ENCODE measurements at regions not wholly inside any gene's neighbourhood (a gene's known extent, or its start where the extent isn't known, plus 50 kb on each side); places are given as distances from the start of the nearest gene placed in this dataset.

- no peak for TF ChIP-seq PPARA (CRISPR knock-in tag; IDR thresholded peaks at IDR 0.05; ENCODE audit: borderline replicate concordance)
- no peak for TF ChIP-seq OSR1 (CRISPR knock-in tag; IDR thresholded peaks at IDR 0.05)
- TF ChIP-seq ZC3H10 (CRISPR knock-in tag; IDR thresholded peaks at IDR 0.05), result no peak
- no peak for TF ChIP-seq ZFP3 (CRISPR knock-in tag; IDR thresholded peaks at IDR 0.05)
- TF ChIP-seq, protein P1, sequence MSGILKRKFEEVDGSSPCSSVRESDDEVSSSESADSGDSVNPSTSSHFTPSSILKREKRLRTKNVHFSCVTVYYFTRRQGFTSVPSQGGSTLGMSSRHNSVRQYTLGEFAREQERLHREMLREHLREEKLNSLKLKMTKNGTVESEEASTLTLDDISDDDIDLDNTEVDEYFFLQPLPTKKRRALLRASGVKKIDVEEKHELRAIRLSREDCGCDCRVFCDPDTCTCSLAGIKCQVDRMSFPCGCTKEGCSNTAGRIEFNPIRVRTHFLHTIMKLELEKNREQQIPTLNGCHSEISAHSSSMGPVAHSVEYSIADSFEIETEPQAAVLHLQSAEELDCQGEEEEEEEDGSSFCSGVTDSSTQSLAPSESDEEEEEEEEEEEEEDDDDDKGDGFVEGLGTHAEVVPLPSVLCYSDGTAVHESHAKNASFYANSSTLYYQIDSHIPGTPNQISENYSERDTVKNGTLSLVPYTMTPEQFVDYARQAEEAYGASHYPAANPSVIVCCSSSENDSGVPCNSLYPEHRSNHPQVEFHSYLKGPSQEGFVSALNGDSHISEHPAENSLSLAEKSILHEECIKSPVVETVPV (CRISPR knock-in tag; IDR thresholded peaks at IDR 0.05), result no peak
- no peak for TF ChIP-seq ZNF8 (CRISPR knock-in tag; IDR thresholded peaks at IDR 0.05)
- no peak for TF ChIP-seq TSHZ2 (CRISPR knock-in tag; IDR thresholded peaks at IDR 0.05)
- TF ChIP-seq, protein P2, sequence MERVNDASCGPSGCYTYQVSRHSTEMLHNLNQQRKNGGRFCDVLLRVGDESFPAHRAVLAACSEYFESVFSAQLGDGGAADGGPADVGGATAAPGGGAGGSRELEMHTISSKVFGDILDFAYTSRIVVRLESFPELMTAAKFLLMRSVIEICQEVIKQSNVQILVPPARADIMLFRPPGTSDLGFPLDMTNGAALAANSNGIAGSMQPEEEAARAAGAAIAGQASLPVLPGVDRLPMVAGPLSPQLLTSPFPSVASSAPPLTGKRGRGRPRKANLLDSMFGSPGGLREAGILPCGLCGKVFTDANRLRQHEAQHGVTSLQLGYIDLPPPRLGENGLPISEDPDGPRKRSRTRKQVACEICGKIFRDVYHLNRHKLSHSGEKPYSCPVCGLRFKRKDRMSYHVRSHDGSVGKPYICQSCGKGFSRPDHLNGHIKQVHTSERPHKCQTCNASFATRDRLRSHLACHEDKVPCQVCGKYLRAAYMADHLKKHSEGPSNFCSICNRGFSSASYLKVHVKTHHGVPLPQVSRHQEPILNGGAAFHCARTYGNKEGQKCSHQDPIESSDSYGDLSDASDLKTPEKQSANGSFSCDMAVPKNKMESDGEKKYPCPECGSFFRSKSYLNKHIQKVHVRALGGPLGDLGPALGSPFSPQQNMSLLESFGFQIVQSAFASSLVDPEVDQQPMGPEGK (CRISPR knock-in tag; IDR thresholded peaks at IDR 0.05; ENCODE audit: borderline replicate concordance), result no peak
- TF ChIP-seq BACH2 (CRISPR knock-in tag; IDR thresholded peaks at IDR 0.05; ENCODE audit: borderline replicate concordance), result no peak
- TF ChIP-seq ESRRG (CRISPR knock-in tag; IDR thresholded peaks at IDR 0.05), result no peak
- TF ChIP-seq, protein P3, sequence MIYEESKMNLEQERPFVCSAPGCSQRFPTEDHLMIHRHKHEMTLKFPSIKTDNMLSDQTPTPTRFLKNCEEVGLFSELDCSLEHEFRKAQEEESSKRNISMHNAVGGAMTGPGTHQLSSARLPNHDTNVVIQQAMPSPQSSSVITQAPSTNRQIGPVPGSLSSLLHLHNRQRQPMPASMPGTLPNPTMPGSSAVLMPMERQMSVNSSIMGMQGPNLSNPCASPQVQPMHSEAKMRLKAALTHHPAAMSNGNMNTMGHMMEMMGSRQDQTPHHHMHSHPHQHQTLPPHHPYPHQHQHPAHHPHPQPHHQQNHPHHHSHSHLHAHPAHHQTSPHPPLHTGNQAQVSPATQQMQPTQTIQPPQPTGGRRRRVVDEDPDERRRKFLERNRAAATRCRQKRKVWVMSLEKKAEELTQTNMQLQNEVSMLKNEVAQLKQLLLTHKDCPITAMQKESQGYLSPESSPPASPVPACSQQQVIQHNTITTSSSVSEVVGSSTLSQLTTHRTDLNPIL (CRISPR knock-in tag; IDR thresholded peaks at IDR 0.05; ENCODE audit: low read depth), result no peak
These were observed 1109.3 kb downstream of the MAT2B start for GRCh38 chr5:164614707-164615106.

Measured in SK-N-SH treated with all-trans-retinoic acid at 6 μM for 48 hours (cell line).